NCI-H146 treated with DMSO at 0.1 percent for 48 hours (cell line): ENCODE measurements at regions not wholly inside any gene's neighbourhood (a gene's known extent, or its start where the extent isn't known, plus 50 kb on each side); places are given as distances from the start of the nearest gene placed in this dataset.

Experiments
- DNase-seq: peaks from one replicate; lab custom pipeline; 2025; ENCODE audit not compliant: unreplicated experiment; lab: John Stamatoyannopoulos, UW

GRCh38 chr3:116767726-116768125 is 58.1 kb downstream of the TUSC7 start:
- DNase-seq: no peak

DNA sequence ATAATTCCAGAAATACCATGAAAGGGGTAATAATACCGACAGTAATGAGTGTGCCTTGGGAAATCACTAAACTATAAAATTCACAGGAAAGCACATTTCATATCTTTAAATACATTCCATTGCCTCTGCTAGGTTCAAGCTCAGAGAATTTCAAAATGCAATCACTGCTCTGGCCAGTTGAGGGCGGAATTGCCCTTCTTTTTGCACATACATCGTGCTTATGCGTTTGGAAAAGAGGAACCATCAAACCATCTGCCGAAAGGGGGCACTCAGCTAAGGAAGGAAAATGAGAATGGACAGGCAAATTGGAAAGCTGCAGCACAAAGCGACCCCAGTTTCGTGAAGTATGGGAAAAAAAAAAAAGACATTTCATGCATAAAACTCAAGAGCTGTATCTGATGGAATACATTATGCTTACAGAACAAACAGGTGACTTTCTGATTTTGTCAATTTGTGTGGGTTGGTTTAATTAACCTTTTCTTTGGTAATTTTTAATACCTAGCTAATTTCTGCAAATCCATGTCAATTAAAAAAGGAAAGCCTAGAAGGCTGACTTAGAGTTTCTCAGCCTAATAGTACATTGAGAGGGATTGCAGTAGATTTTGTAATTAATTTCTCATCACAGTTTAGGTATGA is 61.4 kb downstream of the TUSC7 start:
- DNase-seq: peak; percentile 64

DNA sequence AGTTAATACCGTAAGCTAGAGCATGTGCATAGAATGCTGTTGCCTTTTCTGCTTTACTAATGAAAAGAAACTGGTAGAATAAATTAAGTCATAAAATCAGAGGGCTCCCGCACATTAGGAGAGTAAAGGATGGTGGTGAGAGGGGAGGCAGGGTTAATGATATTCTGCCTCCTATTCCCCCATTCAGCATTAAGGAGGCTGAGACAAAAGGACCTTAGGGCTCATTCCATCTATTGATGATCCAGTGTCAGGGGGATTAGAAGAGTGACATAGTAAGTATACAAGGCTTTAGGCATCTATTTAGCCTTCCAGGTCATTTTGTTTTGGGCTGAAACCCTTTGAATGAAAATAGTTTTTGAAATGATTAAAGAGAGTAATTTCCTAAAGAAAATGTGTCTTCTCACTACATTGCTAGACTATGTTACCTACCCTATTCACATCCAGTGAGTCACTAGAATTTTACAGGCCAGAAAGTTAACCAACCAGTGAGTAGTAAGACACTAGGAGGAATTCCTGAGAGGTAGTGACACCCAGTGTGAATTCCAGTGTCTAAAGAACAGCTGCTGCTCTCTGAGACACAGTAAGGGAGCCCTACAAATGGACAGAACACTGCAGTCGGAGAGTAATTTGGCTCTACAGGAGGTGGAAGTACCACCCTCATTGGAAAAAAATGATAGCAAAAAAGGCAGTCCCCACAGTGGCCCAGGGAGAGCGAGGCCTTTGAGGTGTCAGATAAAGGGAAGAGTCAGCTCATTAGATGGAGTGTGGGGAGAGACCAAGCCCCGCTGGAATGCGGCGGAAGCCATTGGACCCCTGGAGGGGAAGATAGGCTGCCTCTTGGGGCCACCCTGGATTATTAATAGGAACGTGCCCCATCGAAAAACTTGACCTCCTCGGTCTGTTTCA is 67.6 kb downstream of the TUSC7 start:
- no peak for DNase-seq

- DNase-seq: no peak
Measured at GRCh38 chr3:116785226-116785625, 75.6 kb downstream of the TUSC7 start.

GRCh38 chr3:116802651-116803050 is 93.1 kb downstream of the TUSC7 start:
- no peak for DNase-seq

DNA sequence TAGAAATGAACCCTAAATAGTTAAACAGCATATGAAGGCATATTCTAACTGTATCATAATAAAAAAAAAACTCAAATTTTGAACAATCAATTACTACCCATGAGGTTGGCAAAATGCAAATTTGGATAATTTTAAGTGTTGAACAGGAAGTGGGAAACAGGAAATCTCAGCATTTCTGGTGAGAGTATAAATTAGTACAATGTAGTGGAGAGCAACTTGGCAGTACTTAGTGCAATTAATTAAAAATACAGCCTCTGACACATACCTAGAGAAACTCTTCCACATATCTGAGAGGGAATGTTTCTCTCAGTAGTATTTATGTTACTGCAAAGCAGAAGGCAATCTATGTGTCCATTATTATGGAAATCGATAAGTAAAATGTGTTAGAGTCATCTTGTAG is 96.8 kb downstream of the TUSC7 start:
- DNase-seq: no peak

GRCh38 chr3:116808725-116809124 is 99.1 kb downstream of the TUSC7 start:
- no peak for DNase-seq

DNA sequence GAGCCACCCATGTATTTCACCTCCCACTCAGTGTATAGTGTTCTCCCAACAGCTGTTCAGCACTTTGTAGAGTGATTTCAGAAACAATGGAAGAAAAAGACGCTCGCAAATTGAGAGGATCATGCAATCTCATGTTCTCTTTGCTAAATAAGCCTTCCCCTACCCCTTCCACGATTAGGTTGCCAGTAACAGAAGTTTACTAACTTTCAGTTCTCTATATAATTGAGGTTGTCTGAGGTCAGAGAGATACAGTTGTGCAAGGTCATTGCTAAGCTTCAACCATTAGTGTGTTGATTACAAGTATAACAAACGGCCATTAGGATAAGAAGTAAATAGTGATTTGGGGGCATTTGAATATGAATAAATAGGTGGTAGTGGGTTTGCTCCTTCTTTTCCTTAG is 99.6 kb downstream of the TUSC7 start:
- no peak for DNase-seq

DNA sequence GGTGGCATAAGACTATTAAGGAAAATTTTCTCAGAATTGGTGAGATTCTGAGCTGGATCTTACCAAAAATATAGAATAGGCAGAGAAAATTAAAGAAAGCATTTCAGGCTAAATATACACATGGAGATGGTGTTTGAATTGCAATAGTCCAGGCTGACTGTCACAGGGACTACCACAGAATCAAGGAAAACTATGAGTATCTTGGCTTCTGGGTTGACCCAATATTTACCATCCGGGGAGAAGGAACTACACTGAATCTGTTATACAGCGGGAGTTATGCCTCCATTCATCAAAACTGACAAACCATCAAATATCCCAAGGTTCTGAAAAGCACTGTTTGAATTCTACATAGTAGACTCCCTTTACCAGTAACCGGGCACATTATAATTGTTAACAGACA is 102.2 kb downstream of the TUSC7 start:
- no peak for DNase-seq

GRCh38 chr3:116812949-116813348 is 103.4 kb downstream of the TUSC7 start:
- no peak for DNase-seq

GRCh38 chr3:116815321-116815720 is 105.7 kb downstream of the TUSC7 start:
- DNase-seq: no peak

DNA sequence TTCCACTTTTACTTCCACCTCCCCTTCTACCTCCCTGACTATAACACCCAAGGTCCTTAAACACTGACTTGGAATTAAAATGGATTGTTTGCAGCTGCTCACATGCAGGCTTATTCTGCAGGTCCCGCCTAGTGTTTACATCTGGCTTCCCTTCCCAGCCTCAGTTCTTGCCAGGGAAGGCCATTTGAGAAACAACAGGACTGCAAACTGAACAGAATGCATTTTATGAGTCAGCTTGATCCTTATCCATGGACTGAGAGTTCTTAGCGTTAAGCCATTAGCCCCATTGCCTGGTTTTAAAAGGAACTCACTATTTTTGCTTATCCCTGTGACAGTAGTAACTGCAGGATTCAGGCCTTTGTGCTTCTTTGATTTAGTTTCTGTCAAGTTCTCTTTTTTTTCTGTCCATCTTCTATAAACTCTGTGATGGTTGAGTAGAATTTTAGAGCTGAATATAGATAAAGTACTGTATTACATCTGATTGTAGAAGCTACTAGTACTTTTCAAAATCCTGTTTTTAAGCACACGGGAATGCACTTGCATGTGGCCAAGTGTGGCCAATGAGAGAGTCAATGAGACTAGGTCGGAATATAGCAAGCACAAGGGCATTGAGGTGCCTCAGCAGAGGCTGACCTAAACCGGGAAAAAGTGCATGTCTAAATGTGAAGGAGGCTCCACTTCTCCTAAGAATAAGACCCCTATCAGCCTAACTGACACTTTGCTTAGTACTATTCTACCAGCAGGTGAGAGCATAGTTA is 106.4 kb downstream of the TUSC7 start:
- no peak for DNase-seq

GRCh38 chr3:116821371-116821770 is 111.8 kb downstream of the TUSC7 start:
- no peak for DNase-seq

- DNase-seq: no peak
Measured at GRCh38 chr3:116824208-116824607, 114.6 kb downstream of the TUSC7 start.

- no peak for DNase-seq
Measured at GRCh38 chr3:116833202-116833601, 123.6 kb downstream of the TUSC7 start.

- DNase-seq: no peak
Measured at GRCh38 chr3:116834816-116835215, 125.2 kb downstream of the TUSC7 start.

- no peak for DNase-seq
Measured at GRCh38 chr3:116835658-116836057, 126.1 kb downstream of the TUSC7 start.

GRCh38 chr3:116836286-116836685 is 126.7 kb downstream of the TUSC7 start:
- no peak for DNase-seq

DNA sequence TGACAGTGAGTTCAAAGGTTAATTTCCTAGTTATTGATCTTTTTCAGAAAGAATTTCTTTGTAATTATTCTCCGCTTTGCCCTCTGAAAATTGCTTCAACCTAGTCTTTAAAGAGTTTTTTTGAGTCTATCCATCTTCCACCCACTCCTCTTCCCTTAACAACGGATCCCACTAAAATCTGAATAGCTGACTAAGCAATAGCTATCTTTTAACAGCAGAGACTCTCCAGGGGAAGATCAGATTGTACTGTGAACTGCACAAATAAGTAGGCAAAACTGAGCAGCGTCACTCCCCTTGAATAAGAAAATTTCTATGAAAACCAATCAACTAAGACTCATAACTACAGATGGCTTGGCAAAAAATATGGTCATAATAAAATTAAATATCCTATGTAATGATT is 127.9 kb downstream of the TUSC7 start:
- no peak for DNase-seq

DNA sequence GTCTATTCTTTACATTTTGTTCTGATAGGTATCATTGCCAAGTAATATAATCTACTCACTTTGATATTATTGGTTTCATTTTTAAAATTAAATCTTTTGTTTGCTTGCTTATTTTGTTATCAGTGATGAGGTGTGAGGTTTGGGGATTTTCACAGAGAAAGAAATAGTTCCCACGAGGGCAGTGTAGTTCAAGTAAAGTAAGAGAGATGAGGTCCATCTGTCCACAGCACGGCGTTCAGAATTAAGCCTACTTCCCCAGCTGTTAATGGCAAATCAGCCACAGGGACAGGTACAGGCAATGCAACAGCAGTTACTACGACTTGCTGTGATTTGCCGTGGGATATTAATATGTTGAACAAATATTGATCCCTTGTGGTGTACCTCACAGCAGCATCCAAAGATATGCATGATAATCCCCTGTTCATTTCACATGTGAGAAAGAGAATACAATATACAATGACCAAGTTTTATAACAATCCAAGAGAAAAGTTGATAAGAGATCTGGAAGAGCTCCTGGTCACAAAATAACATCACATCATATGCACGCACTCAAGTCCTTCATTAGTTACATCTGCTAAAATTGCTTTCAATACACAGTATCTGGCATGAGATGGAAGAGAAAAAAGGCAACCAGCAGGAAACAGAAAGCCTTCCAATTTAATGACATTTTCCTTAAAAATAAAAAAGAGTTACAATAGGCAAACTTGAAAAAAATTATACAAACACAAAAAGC is 131.6 kb downstream of the TUSC7 start:
- no peak for DNase-seq
